Natural killer cell (primary cell): ENCODE measurements at regions not wholly inside any gene's neighbourhood (a gene's known extent, or its start where the extent isn't known, plus 50 kb on each side); places are given as distances from the start of the nearest gene placed in this dataset.

Source experiments
- ATAC-seq, 3 donors: fragments of 150-1000 bp in 2 of 3; fragments of 200-7000 bp in 1 of 3; cut with Tn5 transposase; 1 replicate in 1 of 3; 2 replicates in 2 of 3; pipeline ENCODE4 v1.10.0; 2021; ENCODE audit warnings: mild to moderate bottlenecking in 2 of 3, moderate library complexity in 2 of 3
- DNase-seq, 2 donors: peaks; one replicate each; pipeline versions ENCODE4 v3.0.0 to v3.0.0-alpha.2; 2013 to 2021; ENCODE audit warnings: mixed read lengths in 1 of 2
- H3K27ac ChIP-seq: one replicate; pipeline ENCODE4 v1.5.1; 2013; ENCODE audit warnings: mild to moderate bottlenecking, low read length
- H3K27me3 ChIP-seq: one replicate; pipeline ENCODE4 v1.6.1; 2013; ENCODE audit warnings: low read length; ENCODE audit not compliant: control insufficient read depth, insufficient read depth
- H3K36me3 ChIP-seq: one replicate; pipeline ENCODE4 v1.6.1; 2013; ENCODE audit warnings: low read length; ENCODE audit not compliant: control insufficient read depth, insufficient read depth
- H3K4me1 ChIP-seq: one replicate; pipeline ENCODE4 v1.6.1; 2013; ENCODE audit warnings: low read length; ENCODE audit not compliant: control insufficient read depth, insufficient read depth
- H3K4me3 ChIP-seq: one replicate; pipeline ENCODE4 v1.5.1; 2013; ENCODE audit warnings: low read length
- H3K9me3 ChIP-seq: one replicate; pipeline ENCODE4 v1.6.1; 2013; ENCODE audit warnings: low read length; ENCODE audit not compliant: control insufficient read depth, insufficient read depth
- H3K27ac Mint-ChIP-seq, 2 donors: one replicate each; pipeline ENCODE4 v1.8.0; 2022; ENCODE audit warnings: mild to moderate bottlenecking in 2 of 2, mixed read lengths in 2 of 2, moderate library complexity in 1 of 2
- H3K27me3 Mint-ChIP-seq, 2 donors: one replicate each; pipeline ENCODE4 v1.8.0; 2022; ENCODE audit warnings: low read depth in 2 of 2, mixed read lengths in 2 of 2
- H3K36me3 Mint-ChIP-seq: one replicate; pipeline ENCODE4 v1.8.0; 2022; ENCODE audit warnings: mixed read lengths
- H3K4me1 Mint-ChIP-seq, 2 donors: one replicate each; pipeline ENCODE4 v1.8.0; 2022; ENCODE audit warnings: mixed read lengths in 2 of 2
- H3K4me3 Mint-ChIP-seq: one replicate; pipeline ENCODE4 v1.8.0; 2022; ENCODE audit warnings: mild to moderate bottlenecking, moderate library complexity, mixed read lengths
- H3K9me3 Mint-ChIP-seq, 2 donors: one replicate each; pipeline ENCODE4 v1.8.0; 2022; ENCODE audit warnings: mixed read lengths in 2 of 2
- WGBS: methylation state at CpG from one replicate; pipeline ENCODE4 v1.1.7; 2013; ENCODE audit warnings: missing lambda C conversion rate; ENCODE audit not compliant: insufficient coverage; 5-methylcytosine and 5-hydroxymethylcytosine counted together
- intact Hi-C: fragments of 100-400 bp; cut with micrococcal nuclease; formaldehyde crosslinking; loops from one replicate; pipeline ENCODE4 v1.14.2; 2022
- TF ChIP-seq, protein P1 (sequence below): fragments of 200-600 bp; IDR thresholded peaks from one replicate; pipeline ENCODE4 v1.8.0; 2022; ENCODE audit warnings: antibody characterized with exemption

DNA sequence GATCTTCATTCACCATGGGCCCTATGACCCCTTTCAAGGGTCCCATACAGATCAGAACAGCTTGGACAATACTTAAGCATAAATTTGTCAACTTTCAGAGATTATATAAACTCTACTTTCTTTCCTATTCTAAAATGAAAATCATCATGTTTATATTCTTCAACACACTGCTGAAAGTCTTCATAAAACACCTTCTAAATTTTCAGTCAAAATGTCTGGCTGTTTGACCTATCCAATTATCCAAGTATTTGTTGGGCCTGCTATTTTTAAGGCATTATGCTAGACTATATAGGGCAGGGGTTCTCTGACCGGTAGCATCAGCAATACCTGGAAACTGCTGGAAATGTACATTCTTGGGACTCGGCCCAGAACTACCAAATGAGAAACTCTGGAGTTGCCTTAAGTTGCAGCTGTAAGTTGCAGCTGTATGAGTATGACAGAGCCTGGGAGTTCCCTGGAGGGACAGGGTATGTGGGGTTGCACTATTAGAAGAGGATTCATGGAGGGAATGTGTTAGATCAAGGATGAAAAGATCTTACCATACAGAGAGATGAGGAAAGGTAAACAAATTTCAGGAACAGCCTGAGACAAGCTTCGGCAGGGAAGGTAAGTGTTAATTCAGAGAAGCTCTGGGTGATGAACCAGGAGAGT lies 293.0 kb downstream of the ADGB start:
- intact Hi-C loops: no loop called here
- peaks cover 3 to 5% of the 10 kb centered on the region in 2 donors for H3K9me3 Mint-ChIP-seq
- peaks cover 0 to under 1% of the 10 kb centered on the region in 2 donors for H3K27me3 Mint-ChIP-seq
- ATAC-seq (no peak), DNase-seq (no peak)
- no peak overlapping the region for H3K4me3 ChIP-seq
- 88% methylated on average over 3 of the region's 3 CpGs for WGBS
- no peak overlapping the region for H3K4me3 Mint-ChIP-seq
- no peaks in the 10 kb centered on the region for H3K4me1 Mint-ChIP-seq
- no peaks in the 10 kb centered on the region for H3K27me3 ChIP-seq
- no peak overlapping the region for H3K27ac Mint-ChIP-seq
- H3K27ac ChIP-seq: no peak overlapping the region
- no peaks in the 10 kb centered on the region for H3K36me3 ChIP-seq
- H3K36me3 Mint-ChIP-seq: no peaks in the 10 kb centered on the region
- H3K4me1 ChIP-seq: no peaks in the 10 kb centered on the region
- H3K9me3 ChIP-seq: no peaks in the 10 kb centered on the region
- TF ChIP-seq, protein P1, sequence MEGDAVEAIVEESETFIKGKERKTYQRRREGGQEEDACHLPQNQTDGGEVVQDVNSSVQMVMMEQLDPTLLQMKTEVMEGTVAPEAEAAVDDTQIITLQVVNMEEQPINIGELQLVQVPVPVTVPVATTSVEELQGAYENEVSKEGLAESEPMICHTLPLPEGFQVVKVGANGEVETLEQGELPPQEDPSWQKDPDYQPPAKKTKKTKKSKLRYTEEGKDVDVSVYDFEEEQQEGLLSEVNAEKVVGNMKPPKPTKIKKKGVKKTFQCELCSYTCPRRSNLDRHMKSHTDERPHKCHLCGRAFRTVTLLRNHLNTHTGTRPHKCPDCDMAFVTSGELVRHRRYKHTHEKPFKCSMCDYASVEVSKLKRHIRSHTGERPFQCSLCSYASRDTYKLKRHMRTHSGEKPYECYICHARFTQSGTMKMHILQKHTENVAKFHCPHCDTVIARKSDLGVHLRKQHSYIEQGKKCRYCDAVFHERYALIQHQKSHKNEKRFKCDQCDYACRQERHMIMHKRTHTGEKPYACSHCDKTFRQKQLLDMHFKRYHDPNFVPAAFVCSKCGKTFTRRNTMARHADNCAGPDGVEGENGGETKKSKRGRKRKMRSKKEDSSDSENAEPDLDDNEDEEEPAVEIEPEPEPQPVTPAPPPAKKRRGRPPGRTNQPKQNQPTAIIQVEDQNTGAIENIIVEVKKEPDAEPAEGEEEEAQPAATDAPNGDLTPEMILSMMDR: no peak

DNA sequence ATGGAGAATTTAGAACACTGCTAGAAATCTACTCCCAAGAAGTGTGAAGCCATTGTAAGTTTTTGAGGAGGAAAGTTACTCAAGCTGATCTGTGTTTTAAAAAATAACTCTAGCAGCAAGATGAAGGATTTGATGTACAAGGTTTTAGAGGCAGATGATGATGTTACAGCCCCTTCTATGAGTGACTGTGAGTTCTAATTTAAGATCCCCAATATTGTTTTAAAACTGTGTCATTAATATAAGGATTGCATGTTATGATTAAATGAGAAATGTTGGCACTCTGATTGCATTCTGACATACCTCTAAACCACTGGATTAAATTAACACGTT lies 293.5 kb downstream of the ADGB start:
- peaks cover 3 to 5% of the 10 kb centered on the region in 2 donors for H3K9me3 Mint-ChIP-seq
- Histone ChIP-seq H3K9me3 (no peaks in the 10 kb centered on the region), H3K27ac (no peak overlapping the region), H3K27me3 (no peaks in the 10 kb centered on the region), H3K36me3 (no peaks in the 10 kb centered on the region), H3K4me3 (no peak overlapping the region), H3K4me1 (no peaks in the 10 kb centered on the region)
- H3K36me3 Mint-ChIP-seq: no peaks in the 10 kb centered on the region
- H3K4me1 Mint-ChIP-seq: no peaks in the 10 kb centered on the region
- ATAC-seq (no peak), DNase-seq (no peak)
- H3K4me3 Mint-ChIP-seq: no peak overlapping the region
- H3K27ac Mint-ChIP-seq: no peak overlapping the region
- no CpG with 5 or more reads among the region's 1 CpG for WGBS
- intact Hi-C loops: no loop called here
- TF ChIP-seq, protein P1: no peak
- peaks cover 0 to 5% of the 10 kb centered on the region in 2 donors for H3K27me3 Mint-ChIP-seq

DNA sequence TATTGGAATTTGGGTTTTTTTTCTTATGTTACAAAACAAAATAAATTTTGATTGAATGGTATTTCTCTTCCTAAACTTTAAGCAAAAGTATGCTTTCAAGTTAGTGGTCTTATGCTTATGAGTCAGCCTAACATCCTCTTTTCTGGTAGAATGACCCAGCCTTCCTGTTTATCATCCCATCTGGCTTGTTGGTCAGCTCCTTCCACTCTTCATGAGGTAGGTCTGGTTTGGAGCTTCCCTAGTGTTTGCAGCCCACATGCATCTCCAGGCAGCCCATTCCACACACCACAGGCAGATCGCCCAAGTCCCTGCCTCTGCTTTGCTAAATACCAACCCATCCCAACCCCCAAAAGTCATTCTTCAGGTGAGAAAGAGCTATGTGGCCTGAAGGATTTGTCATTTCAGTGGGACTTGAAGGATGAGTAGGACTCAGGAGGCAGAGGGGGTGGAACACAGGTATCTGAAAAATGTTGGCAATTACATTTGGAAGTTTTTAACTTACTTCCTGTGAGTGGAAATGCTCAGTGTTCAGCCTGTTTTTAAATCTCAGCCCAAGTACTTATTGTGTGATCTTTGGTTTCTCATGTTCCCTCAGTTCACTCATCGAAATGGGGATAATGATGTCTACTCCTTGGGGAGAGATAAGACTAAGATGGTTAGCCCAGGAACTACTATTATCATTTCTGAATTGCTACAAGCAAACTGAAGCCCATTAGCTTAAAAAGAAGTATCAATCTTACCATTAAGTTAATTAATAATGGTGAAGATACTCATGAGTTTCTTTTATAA lies 294.0 kb downstream of the ADGB start:
- peak in 1 of 3 donors; percentile 70 for ATAC-seq
- Mint-ChIP-seq H3K27ac (no peak overlapping the region), H3K36me3 (no peaks in the 10 kb centered on the region), H3K9me3 (peaks cover 3 to 5% of the 10 kb centered on the region in 2 donors), H3K4me1 (no peaks in the 10 kb centered on the region), H3K4me3 (no peak overlapping the region), H3K27me3 (peaks cover 0 to 8% of the 10 kb centered on the region in 2 donors)
- WGBS: 73% methylated on average over 2 of the region's 2 CpGs
- TF ChIP-seq, protein P1: no peak
- Histone ChIP-seq H3K4me3 (no peak overlapping the region), H3K27me3 (no peaks in the 10 kb centered on the region), H3K9me3 (no peaks in the 10 kb centered on the region), H3K27ac (no peak overlapping the region), H3K36me3 (no peaks in the 10 kb centered on the region), H3K4me1 (no peaks in the 10 kb centered on the region)
- intact Hi-C loops: no loop called here
- DNase-seq: no peak
